HepG2 (cell line): ENCODE measurements at regions not wholly inside any gene's neighbourhood (a gene's known extent, or its start where the extent isn't known, plus 50 kb on each side); places are given as distances from the start of the nearest gene placed in this dataset.

Source experiments
- ATAC-seq: fragments of 200-7000 bp; cut with Tn5 transposase; 3 replicates; pipeline ENCODE4 v1.9.1; 2020; ENCODE audit warnings: mild to moderate bottlenecking, moderate library complexity
- BruUV-seq: library from RNA; stranded (reverse); fragments of 400-500 nt; replicated peaks from 2 replicates; lab custom pipeline; 2021; lab: Mats Ljungman, UMichigan
- CTCF ChIA-PET: fragments of 300-600 bp; formaldehyde crosslinking; extraction: SDS; loops from one replicate; lab custom pipeline; 2021; ENCODE audit warnings: low total read pairs, inconsistent platforms, low intra/inter-chr PET ratio; lab: Yijun Ruan, JAX
- POLR2A ChIA-PET: fragments of 350-600 bp; sonication (Branson Sonifier 250); formaldehyde crosslinking; loops from one replicate; lab custom pipeline; 2020; ENCODE audit warnings: antibody characterized with exemption, inconsistent platforms; lab: Yijun Ruan, JAX
- DNase-seq: peaks from one replicate; pipeline ENCODE4 v3.0.0-alpha.2; 2015; ENCODE audit warnings: low spot score
- FAIRE-seq: peaks from 3 replicates; lab custom pipeline; 2011; peaks lifted over from hg19 to GRCh38; lab: Jason Lieb, UNC
- H2AFZ ChIP-seq: one replicate; pipeline ENCODE4 v1.6.1; 2011; ENCODE audit warnings: low read length, inconsistent platforms
- H3K27ac ChIP-seq: fragments of 300-600 bp; 3 replicates; pipeline ENCODE4 v1.8.0; 2011; ENCODE audit warnings: mixed run types, mild to moderate bottlenecking, mixed read lengths, low read length, inconsistent platforms; ENCODE audit not compliant: insufficient read depth; ENCODE audit errors: extremely low read length
- H3K27me3 ChIP-seq, 2 experiments: fragments of 200-600 bp in 1 of 2; 2 replicates in 1 of 2; 3 replicates in 1 of 2; pipeline versions ENCODE4 v1.6.0 to v1.8.0; 2011; ENCODE audit warnings: low read length in 2 of 2, mild to moderate bottlenecking in 2 of 2, moderate library complexity in 2 of 2, inconsistent platforms in 1 of 2; ENCODE audit not compliant: insufficient read depth in 2 of 2, control insufficient read depth in 1 of 2
- H3K36me3 ChIP-seq, 2 experiments: fragments of 200-600 bp in 1 of 2; replicated peaks in 1 of 2; 2 replicates in 1 of 2; 3 replicates in 1 of 2; pipeline versions ENCODE4 v1.5.1 to v1.8.0; 2011; ENCODE audit warnings: low read length in 2 of 2, inconsistent platforms in 1 of 2; ENCODE audit not compliant: insufficient read depth in 2 of 2, control insufficient read depth in 1 of 2
- H3K4me1 ChIP-seq: 2 replicates; pipeline ENCODE4 v1.5.1; 2012; ENCODE audit warnings: low read length, inconsistent platforms; ENCODE audit not compliant: insufficient read depth
- H3K4me2 ChIP-seq: 2 replicates; pipeline ENCODE4 v1.6.0; 2011; ENCODE audit warnings: low read depth, low read length, inconsistent platforms
- H3K4me3 ChIP-seq, 3 experiments: fragments of 200-600 bp in 1 of 3; sonication (generic), shearing (Covaris generic) in 1 of 3; replicated peaks in 1 of 3; 2 replicates each; pipeline ENCODE4 v1.5.1; 2011 to 2016; ENCODE audit warnings: low read length in 3 of 3, inconsistent platforms in 2 of 3, low read depth in 2 of 3, mild to moderate bottlenecking in 2 of 3, control low read depth in 1 of 3, mixed read lengths in 1 of 3; ENCODE audit not compliant: insufficient read depth in 1 of 3
- H3K79me2 ChIP-seq: one replicate; pipeline ENCODE4 v1.6.1; 2011; ENCODE audit warnings: low read length, inconsistent platforms; ENCODE audit not compliant: insufficient read depth
- H3K9ac ChIP-seq: 2 replicates; pipeline ENCODE4 v1.6.0; 2011; ENCODE audit warnings: mild to moderate bottlenecking, low read depth, low read length, inconsistent platforms; ENCODE audit not compliant: insufficient read depth
- H3K9me3 ChIP-seq: 2 replicates; pipeline ENCODE4 v1.5.1; 2012; ENCODE audit warnings: mild to moderate bottlenecking, low read length
- H4K20me1 ChIP-seq: 2 replicates; pipeline ENCODE4 v1.6.0; 2011; ENCODE audit warnings: inconsistent platforms, mild to moderate bottlenecking, low read length, moderate library complexity; ENCODE audit not compliant: insufficient read depth
- CREB1 ChIP-seq, 2 experiments: fragments of 450-650 bp in 1 of 2; IDR thresholded peaks; 2 replicates each; pipeline ENCODE4 v1.6.1; 2016 to 2017; ENCODE audit warnings: control low read depth in 1 of 2, mild to moderate bottlenecking in 1 of 2, missing compliant biosample characterization in 1 of 2, missing genetic modification characterization in 1 of 2
- SRF ChIP-seq: IDR thresholded peaks from 2 replicates; pipeline ENCODE4 v1.6.1; 2011; ENCODE audit warnings: mild to moderate bottlenecking, low read depth, low read length, moderate library complexity
- TRAFD1 ChIP-seq: sonication (generic); formaldehyde crosslinking; IDR thresholded peaks from 2 replicates; pipeline ENCODE4 v1.5.1; 2020; ENCODE audit warnings: missing genetic modification reagents, mild to moderate bottlenecking, borderline replicate concordance
- ZFYVE20 ChIP-seq: sonication (generic); formaldehyde crosslinking; IDR thresholded peaks from 2 replicates; pipeline ENCODE4 v1.8.0; 2023; ENCODE audit warnings: low read depth, mild to moderate bottlenecking, moderate library complexity, missing genetic modification reagents, borderline replicate concordance
- ZNF7 ChIP-seq: IDR thresholded peaks from 2 replicates; pipeline ENCODE4 v1.6.1; 2016; ENCODE audit warnings: missing biosample characterization, missing genetic modification reagents
- ZNF713 ChIP-seq: sonication (generic); formaldehyde crosslinking; IDR thresholded peaks from 2 replicates; pipeline ENCODE4 v1.4.0; 2020; ENCODE audit warnings: mild to moderate bottlenecking, missing genetic modification reagents
- WGBS: methylation state at CpG from one replicate; pipeline ENCODE4 v1.1.6; 2017; ENCODE audit warnings: low lambda C conversion rate; 5-methylcytosine and 5-hydroxymethylcytosine counted together
- in situ Hi-C: cut with HindIII; loops from 2 replicates; pipeline ENCODE4 v1.10.0; 2017; ENCODE audit warnings: low pct_unique_long_range_greater_than_20kb; ENCODE audit not compliant: extremely low pct_ligation_motif_present
- intact Hi-C: fragments of 100-400 bp; cut with micrococcal nuclease; formaldehyde crosslinking; loops from one replicate; pipeline ENCODE4 v1.10.0; 2022; ENCODE audit not compliant: unreplicated experiment
- TF ChIP-seq, protein P1 (sequence below), 2 experiments: sonication (generic) in 1 of 2; formaldehyde crosslinking in 1 of 2; IDR thresholded peaks; 2 replicates each; pipeline versions ENCODE4 v1.4.0 to v1.6.1; 2016 to 2020; ENCODE audit warnings: borderline replicate concordance in 1 of 2, low read depth in 1 of 2, mild to moderate bottlenecking in 1 of 2, missing genetic modification reagents in 1 of 2
- TF ChIP-seq, protein P2 (sequence below): sonication (generic); formaldehyde crosslinking; conservative IDR thresholded peaks from 2 replicates; pipeline ENCODE4 v1.8.0; 2022; ENCODE audit warnings: mild to moderate bottlenecking, moderate library complexity, missing genetic modification reagents

DNA sequence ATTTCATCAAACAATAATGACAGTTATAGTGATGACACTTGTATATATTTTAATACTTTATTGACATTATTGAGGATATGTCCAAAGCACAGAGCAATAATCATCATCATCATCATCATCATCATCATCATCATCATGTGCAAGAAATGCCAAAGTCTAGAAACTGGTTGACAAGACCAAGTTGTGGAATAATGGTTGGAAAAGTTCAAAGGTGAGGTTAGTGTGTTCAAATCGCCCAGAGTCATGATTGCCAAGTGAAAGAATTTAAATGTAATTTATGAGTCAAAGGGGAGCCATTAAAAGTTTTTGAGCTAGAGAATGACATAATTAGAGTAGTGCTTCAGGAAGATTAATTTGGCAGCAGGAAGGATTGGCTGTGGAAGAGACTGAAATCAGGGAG, 852.4 kb downstream of the SORCS1 start:
- FAIRE-seq = no peak
- H3K79me2 ChIP-seq = no peaks in the 10 kb centered on the region
- no peak overlapping the region for H3K4me3 ChIP-seq
- DNase-seq = no peak
- no peaks in the 10 kb centered on the region for H4K20me1 ChIP-seq
- H2AFZ ChIP-seq = no peak overlapping the region
- ChIA-PET POLR2A (no interaction called here), CTCF (no interaction called here)
- no TSS peak for BruUV-seq
- peaks cover 81% of the 10 kb centered on the region for H3K9me3 ChIP-seq
- no peak overlapping the region for H3K4me2 ChIP-seq
- WGBS = 0% methylated on average over 1 of the region's 1 CpG
- H3K9ac ChIP-seq = no peak overlapping the region
- no peak for ATAC-seq
- H3K27ac ChIP-seq = no peak overlapping the region
- intact Hi-C loops = no loop called here
- H3K4me1 ChIP-seq = no peaks in the 10 kb centered on the region
- H3K27me3 ChIP-seq = no peaks in the 10 kb centered on the region
- in situ Hi-C loops = no loop called here
- TF ChIP-seq ZFYVE20 (CRISPR knock-in tag) (no peak), CREB1 (IDR thresholded peaks at IDR 0.05) (peak; percentile 77), CREB1 (CRISPR knock-in tag; IDR thresholded peaks at IDR 0.05) (no peak)
- no peaks in the 10 kb centered on the region for H3K36me3 ChIP-seq

DNA sequence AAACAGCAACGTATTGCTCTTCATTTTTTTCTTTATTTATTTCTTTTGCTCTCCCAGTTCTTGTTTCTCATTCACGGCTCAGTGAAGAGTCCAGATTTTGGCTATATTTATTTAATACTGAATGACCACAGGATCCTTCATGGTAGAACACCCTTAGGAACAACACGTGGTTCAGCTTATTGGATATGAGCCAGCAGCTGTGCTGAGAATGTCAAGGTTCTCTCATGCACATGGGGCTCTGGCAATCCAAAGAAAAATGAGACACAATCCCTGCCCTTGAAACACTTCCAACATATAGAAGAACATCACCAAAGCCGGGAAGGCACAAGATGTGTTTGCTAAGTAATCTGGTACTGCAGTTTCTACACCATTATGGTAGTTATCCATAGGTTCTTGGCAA, 852.9 kb downstream of the SORCS1 start:
- Histone ChIP-seq H3K4me1 (no peaks in the 10 kb centered on the region), H3K36me3 (no peaks in the 10 kb centered on the region), H3K9me3 (peaks cover 81% of the 10 kb centered on the region), H3K27me3 (no peaks in the 10 kb centered on the region), H3K9ac (no peak overlapping the region), H3K4me2 (no peak overlapping the region), H2AFZ (no peak overlapping the region), H4K20me1 (no peaks in the 10 kb centered on the region), H3K27ac (no peak overlapping the region), H3K79me2 (no peaks in the 10 kb centered on the region), H3K4me3 (no peak overlapping the region)
- DNase-seq (no peak), FAIRE-seq (no peak), ATAC-seq (no peak)
- intact Hi-C loops = no loop called here
- in situ Hi-C loops = no loop called here
- ChIA-PET CTCF (no interaction called here), POLR2A (no interaction called here)
- WGBS = 3% methylated on average over 4 of the region's 4 CpGs
- BruUV-seq = no TSS peak
- TF ChIP-seq, protein P1, sequence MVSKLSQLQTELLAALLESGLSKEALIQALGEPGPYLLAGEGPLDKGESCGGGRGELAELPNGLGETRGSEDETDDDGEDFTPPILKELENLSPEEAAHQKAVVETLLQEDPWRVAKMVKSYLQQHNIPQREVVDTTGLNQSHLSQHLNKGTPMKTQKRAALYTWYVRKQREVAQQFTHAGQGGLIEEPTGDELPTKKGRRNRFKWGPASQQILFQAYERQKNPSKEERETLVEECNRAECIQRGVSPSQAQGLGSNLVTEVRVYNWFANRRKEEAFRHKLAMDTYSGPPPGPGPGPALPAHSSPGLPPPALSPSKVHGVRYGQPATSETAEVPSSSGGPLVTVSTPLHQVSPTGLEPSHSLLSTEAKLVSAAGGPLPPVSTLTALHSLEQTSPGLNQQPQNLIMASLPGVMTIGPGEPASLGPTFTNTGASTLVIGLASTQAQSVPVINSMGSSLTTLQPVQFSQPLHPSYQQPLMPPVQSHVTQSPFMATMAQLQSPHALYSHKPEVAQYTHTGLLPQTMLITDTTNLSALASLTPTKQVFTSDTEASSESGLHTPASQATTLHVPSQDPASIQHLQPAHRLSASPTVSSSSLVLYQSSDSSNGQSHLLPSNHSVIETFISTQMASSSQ (IDR thresholded peaks at IDR 0.05; ENCODE audit: low read depth) = no peak
- TF ChIP-seq, protein P1 (CRISPR knock-in tag; IDR thresholded peaks at IDR 0.05; ENCODE audit: borderline replicate concordance) = no peak
- TF ChIP-seq TRAFD1 = no peak
- TF ChIP-seq, protein P2, sequence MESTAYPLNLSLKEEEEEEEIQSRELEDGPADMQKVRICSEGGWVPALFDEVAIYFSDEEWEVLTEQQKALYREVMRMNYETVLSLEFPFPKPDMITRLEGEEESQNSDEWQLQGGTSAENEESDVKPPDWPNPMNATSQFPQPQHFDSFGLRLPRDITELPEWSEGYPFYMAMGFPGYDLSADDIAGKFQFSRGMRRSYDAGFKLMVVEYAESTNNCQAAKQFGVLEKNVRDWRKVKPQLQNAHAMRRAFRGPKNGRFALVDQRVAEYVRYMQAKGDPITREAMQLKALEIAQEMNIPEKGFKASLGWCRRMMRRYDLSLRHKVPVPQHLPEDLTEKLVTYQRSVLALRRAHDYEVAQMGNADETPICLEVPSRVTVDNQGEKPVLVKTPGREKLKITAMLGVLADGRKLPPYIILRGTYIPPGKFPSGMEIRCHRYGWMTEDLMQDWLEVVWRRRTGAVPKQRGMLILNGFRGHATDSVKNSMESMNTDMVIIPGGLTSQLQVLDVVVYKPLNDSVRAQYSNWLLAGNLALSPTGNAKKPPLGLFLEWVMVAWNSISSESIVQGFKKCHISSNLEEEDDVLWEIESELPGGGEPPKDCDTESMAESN (CRISPR knock-in tag) = no peak
- no peak for TF ChIP-seq SRF
- TF ChIP-seq ZNF713 (CRISPR knock-in tag) = no peak
- TF ChIP-seq ZNF7 = no peak
